IgD-negative memory B cell (primary cell): ENCODE measurements at regions not wholly inside any gene's neighbourhood (a gene's known extent, or its start where the extent isn't known, plus 50 kb on each side); places are given as distances from the start of the nearest gene placed in this dataset.

Source experiments
- H3K27ac Mint-ChIP-seq, 3 donors: one replicate each; pipeline ENCODE4 v1.8.0; 2020 to 2022; ENCODE audit warnings: mild to moderate bottlenecking in 3 of 3, mixed read lengths in 3 of 3, moderate library complexity in 1 of 3
- H3K27me3 Mint-ChIP-seq: one replicate; pipeline ENCODE4 v1.8.0; 2021; ENCODE audit warnings: mixed read lengths
- H3K36me3 Mint-ChIP-seq: one replicate; pipeline ENCODE4 v1.8.0; 2020; ENCODE audit warnings: mild to moderate bottlenecking, mixed read lengths
- H3K4me1 Mint-ChIP-seq, 3 donors: one replicate each; pipeline ENCODE4 v1.8.0; 2020 to 2022; ENCODE audit warnings: mixed read lengths in 3 of 3, mild to moderate bottlenecking in 1 of 3
- H3K4me3 Mint-ChIP-seq, 4 donors: one replicate each; pipeline ENCODE4 v1.8.0; 2020 to 2022; ENCODE audit warnings: mild to moderate bottlenecking in 4 of 4, mixed read lengths in 4 of 4, moderate library complexity in 3 of 4
- H3K9me3 Mint-ChIP-seq, 3 donors: one replicate each; pipeline ENCODE4 v1.8.0; 2020 to 2021; ENCODE audit warnings: mixed read lengths in 3 of 3, mild to moderate bottlenecking in 1 of 3

DNA sequence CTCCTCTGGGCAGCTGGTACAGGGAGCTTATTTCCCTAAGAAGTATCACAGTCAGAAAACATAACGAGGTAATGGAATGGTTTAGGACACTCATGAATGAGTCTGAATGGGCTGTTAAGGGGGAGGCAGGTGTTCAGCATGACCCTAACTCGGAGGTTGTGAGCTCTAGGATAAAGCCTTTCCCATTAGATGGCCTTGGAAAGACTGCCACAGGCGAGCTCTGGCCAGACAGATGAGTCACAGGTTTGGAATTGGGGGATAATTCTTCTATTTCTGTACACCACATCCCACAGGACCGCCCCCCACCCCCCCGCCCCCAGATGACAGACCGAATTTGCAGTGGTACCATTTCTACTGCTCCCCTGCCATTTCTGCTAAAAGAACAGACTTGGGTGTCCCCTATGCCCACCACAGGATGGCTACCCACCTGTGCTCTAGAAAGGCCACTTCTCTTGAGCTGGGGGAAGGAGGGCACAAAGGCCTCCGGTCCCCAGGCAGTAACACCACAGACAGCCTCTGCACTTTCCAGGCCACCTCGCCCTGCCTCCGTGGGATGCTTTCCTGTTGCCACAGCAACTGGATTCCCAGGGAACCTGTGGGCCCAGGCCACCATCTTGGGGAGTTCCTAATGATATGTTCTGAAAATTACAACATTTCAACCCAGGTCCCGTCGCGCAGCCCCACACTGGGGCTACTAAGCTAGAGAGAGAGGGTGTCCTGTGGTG is 76.7 kb downstream of the TRIM29 start:
- no peaks in the 10 kb centered on the region for H3K4me1 Mint-ChIP-seq
- H3K4me3 Mint-ChIP-seq: no peak overlapping the region
- peaks cover 4% of the 10 kb centered on the region for H3K36me3 Mint-ChIP-seq
- peaks cover 5% of the 10 kb centered on the region for H3K27me3 Mint-ChIP-seq
- H3K9me3 Mint-ChIP-seq: peaks cover 0 to 2% (median 0%) of the 10 kb centered on the region in 3 donors
- peak overlapping the region in 1 of 3 donors; percentile 18 for H3K27ac Mint-ChIP-seq

GRCh38 chr11:120060512-120060911 is 77.4 kb downstream of the TRIM29 start:
- peaks cover 0 to 3% (median 0%) of the 10 kb centered on the region in 3 donors for H3K9me3 Mint-ChIP-seq
- peaks cover 5% of the 10 kb centered on the region for H3K27me3 Mint-ChIP-seq
- H3K4me1 Mint-ChIP-seq: peaks cover 0 to under 1% (median 0%) of the 10 kb centered on the region in 3 donors
- no peak overlapping the region for H3K4me3 Mint-ChIP-seq
- no peak overlapping the region for H3K27ac Mint-ChIP-seq
- peaks cover 4% of the 10 kb centered on the region for H3K36me3 Mint-ChIP-seq

DNA sequence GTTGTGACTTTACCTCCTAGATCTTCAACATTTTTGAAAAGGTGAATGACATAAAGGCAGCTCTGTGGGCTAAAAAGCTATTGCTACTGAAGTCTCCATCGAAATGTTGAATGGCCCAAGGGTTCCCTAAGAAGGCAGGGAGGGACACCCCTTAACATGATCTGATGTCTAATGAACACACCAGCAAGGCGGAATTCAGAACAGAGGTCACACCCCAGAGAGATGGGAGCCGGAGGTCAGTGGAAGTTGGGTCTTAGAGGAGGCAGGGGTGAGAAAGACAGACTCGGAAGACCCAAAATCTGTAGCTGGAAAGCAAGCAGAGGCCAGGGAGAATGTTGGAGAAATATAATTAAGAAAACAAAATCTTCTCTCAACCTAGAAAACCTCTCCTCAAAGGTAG is 79.0 kb downstream of the TRIM29 start:
- H3K9me3 Mint-ChIP-seq: peaks cover 0 to 6% (median 0%) of the 10 kb centered on the region in 3 donors
- H3K4me1 Mint-ChIP-seq: peaks cover 0 to 2% (median 0%) of the 10 kb centered on the region in 3 donors
- no peak overlapping the region for H3K27ac Mint-ChIP-seq
- no peak overlapping the region for H3K4me3 Mint-ChIP-seq
- H3K36me3 Mint-ChIP-seq: peaks cover 4% of the 10 kb centered on the region
- H3K27me3 Mint-ChIP-seq: peaks cover 7% of the 10 kb centered on the region

GRCh38 chr11:120057595-120058581 is 80.0 kb downstream of the TRIM29 start:
- Mint-ChIP-seq H3K9me3 (peaks cover 0 to 6% (median 5%) of the 10 kb centered on the region in 3 donors), H3K4me1 (peaks cover 0 to 2% (median 0%) of the 10 kb centered on the region in 3 donors), H3K36me3 (peaks cover 4% of the 10 kb centered on the region), H3K4me3 (no peak overlapping the region), H3K27ac (no peak overlapping the region), H3K27me3 (peaks cover 10% of the 10 kb centered on the region)

DNA sequence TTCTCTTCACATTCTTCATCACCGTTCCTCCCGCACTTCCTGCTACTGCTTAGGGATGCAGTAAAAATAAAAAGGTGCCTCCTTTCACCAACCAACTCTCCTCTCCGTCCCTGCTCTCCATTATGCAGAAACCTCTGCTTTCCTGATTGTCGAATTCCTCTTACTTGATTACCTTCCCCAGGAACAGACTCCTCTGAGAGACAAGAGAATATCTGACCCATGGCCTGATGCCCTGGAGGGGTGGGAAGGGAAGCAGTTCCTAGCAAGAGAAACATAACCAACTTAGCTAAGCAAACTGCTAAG is 80.9 kb downstream of the TRIM29 start:
- no peak overlapping the region for H3K4me3 Mint-ChIP-seq
- H3K36me3 Mint-ChIP-seq: peaks cover 4% of the 10 kb centered on the region
- H3K27me3 Mint-ChIP-seq: peaks cover 10% of the 10 kb centered on the region
- H3K27ac Mint-ChIP-seq: no peak overlapping the region
- H3K9me3 Mint-ChIP-seq: peaks cover 0 to 6% (median 5%) of the 10 kb centered on the region in 3 donors
- peaks cover 0 to 2% (median 0%) of the 10 kb centered on the region in 3 donors for H3K4me1 Mint-ChIP-seq

DNA sequence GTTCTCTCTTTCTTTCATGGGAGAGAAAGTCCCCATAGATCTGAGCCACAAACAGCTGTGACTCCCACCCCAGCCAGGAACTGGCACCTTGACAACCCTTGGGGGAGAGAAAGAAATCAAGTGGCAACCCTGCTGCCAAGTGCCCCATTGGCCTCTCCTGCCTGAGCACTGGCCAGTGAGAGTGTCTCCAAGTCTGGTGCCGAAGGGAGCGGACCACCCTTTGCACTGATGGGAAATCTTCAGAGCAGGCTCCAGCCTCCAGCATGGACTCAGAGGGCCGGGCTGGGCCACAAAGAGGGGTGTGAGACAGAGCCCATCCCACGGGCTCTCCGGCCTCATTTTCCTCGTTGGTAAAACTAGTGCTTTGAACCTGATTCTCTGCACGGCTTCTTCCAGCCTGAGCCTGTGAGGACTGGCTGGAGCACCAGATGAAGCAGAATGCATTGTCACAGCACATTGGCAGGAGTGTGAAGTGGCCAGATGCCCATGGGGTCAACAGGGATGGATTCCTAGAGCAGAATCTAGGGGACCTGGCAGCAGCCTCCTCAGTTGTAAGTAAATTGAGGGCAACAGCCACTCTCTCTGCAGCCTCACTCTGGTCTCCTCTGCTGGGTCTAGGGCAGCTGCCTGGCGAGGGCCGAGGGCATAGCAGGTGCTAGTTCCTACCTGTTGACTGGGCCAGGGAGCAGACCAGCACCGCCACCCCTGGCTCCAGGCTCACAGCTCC is 81.4 kb downstream of the TRIM29 start:
- no peak overlapping the region for H3K27ac Mint-ChIP-seq
- peaks cover 4% of the 10 kb centered on the region for H3K36me3 Mint-ChIP-seq
- peaks cover 0 to 6% (median 5%) of the 10 kb centered on the region in 3 donors for H3K9me3 Mint-ChIP-seq
- peaks cover 9% of the 10 kb centered on the region for H3K27me3 Mint-ChIP-seq
- peaks cover 0 to 2% (median 0%) of the 10 kb centered on the region in 3 donors for H3K4me1 Mint-ChIP-seq
- no peak overlapping the region for H3K4me3 Mint-ChIP-seq

DNA sequence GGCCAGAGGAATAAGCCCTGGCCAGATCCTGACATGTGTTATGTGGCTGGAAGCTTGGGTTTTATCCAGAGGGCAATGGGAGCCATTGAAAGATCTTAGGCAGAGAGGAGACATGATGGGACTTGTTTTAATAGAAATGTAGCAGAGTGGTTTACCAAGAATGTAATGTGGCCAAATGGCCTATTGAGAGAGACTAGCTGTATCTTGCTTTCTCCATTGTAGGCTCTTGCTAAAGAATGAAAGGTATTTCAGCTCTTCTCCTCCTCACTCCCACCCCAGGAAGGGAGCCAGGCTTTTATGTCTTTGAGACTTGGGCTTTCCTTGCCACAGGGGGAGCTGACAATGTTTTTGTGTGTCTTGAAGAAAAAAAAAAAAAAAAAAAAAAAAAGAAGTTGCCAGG is 82.3 kb downstream of the TRIM29 start:
- H3K4me1 Mint-ChIP-seq: peaks cover 0 to 2% (median 0%) of the 10 kb centered on the region in 3 donors
- H3K27ac Mint-ChIP-seq: no peak overlapping the region
- H3K9me3 Mint-ChIP-seq: peaks cover 0 to 6% (median 5%) of the 10 kb centered on the region in 3 donors
- peaks cover 8% of the 10 kb centered on the region for H3K27me3 Mint-ChIP-seq
- peaks cover 1% of the 10 kb centered on the region for H3K36me3 Mint-ChIP-seq
- H3K4me3 Mint-ChIP-seq: no peak overlapping the region

- Mint-ChIP-seq H3K27me3 (peaks cover 5% of the 10 kb centered on the region), H3K36me3 (peaks cover 1% of the 10 kb centered on the region), H3K9me3 (peaks cover 0 to 6% (median 5%) of the 10 kb centered on the region in 3 donors), H3K4me3 (no peak overlapping the region), H3K4me1 (peaks cover 0 to 2% (median 0%) of the 10 kb centered on the region in 3 donors), H3K27ac (no peak overlapping the region)
Observed at GRCh38 chr11:120054753-120055045, 83.2 kb downstream of the TRIM29 start.

- Mint-ChIP-seq H3K4me1 (peaks cover 0 to 2% (median 0%) of the 10 kb centered on the region in 3 donors), H3K9me3 (peaks cover 0 to 6% (median 5%) of the 10 kb centered on the region in 3 donors), H3K36me3 (peaks cover 1% of the 10 kb centered on the region), H3K27ac (no peak overlapping the region), H3K4me3 (no peak overlapping the region), H3K27me3 (peaks cover 5% of the 10 kb centered on the region)
Observed at GRCh38 chr11:120054016-120054752, 83.7 kb downstream of the TRIM29 start.

DNA sequence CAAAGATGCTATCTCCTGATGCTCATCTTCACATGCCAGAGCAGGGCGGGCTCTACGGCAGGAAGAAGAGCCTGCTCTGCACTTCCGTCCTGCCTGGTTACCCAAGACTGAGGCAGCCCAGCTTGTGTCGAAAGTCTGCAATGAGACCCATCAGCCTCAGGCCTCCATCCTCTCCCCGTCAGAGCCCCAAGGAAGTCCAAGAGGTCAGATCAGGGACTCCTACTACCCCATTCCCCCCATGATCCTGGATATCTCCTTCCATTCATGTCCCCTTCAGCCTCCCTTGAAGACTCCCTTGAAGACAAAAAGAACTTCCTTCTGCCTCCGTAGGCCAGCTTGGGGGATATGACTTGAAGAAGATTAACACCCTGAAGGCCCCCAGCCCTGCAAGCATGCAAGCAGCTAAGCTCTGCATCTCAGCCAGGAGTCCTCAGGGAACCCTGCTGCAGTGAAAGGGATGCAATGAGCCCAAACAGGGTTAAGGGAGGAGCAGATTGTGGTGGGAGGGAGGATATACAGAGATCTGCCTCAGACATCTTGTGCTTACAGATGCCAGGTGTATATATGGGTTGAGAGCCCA is 85.6 kb downstream of the TRIM29 start:
- Mint-ChIP-seq H3K4me3 (no peak overlapping the region), H3K27ac (no peak overlapping the region), H3K27me3 (peaks cover 5% of the 10 kb centered on the region), H3K4me1 (peaks cover 0 to 2% (median 0%) of the 10 kb centered on the region in 3 donors), H3K36me3 (peaks cover 3% of the 10 kb centered on the region), H3K9me3 (peaks cover 8 to 9% (median 8%) of the 10 kb centered on the region in 3 donors)

DNA sequence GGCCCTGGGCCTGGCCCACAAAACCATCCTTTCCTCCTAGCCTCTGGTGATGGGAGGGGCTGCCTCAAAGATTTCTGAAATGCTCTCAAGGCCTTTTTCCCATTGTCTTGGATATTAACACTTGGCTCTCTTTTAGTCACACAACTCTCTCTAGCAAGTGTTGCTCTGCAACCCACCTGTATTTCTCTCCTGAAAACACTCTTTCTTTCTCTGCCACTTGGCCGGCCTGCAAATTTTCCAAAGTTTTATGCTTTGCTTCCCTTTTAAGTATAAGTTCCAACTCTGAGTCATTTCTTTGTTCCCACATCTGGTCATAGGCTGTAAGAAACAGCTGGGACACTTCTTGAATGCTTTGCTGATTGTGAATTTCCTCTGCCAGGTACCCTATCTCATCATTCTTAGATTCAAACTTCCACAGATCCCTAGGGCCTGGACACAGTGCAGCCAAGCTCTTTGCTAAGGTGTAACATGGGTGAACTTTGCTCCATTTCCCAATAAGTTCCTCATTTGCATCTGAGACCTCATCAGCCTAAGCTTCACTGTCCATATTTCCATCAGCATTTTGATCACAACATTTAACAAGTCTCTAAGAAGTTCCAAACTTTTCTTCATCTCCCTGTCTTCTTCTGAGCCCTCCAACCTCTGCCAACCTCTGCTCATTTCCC is 93.8 kb downstream of the TRIM29 start:
- Mint-ChIP-seq H3K9me3 (peaks cover 8 to 20% (median 16%) of the 10 kb centered on the region in 3 donors), H3K4me1 (no peaks in the 10 kb centered on the region), H3K36me3 (peaks cover 2% of the 10 kb centered on the region), H3K27ac (no peak overlapping the region), H3K4me3 (no peak overlapping the region), H3K27me3 (peaks cover 6% of the 10 kb centered on the region)

GRCh38 chr11:120043328-120043945 is 94.5 kb downstream of the TRIM29 start:
- H3K27me3 Mint-ChIP-seq: peaks cover 6% of the 10 kb centered on the region
- H3K9me3 Mint-ChIP-seq: peaks cover 8 to 20% (median 16%) of the 10 kb centered on the region in 3 donors
- H3K4me3 Mint-ChIP-seq: no peak overlapping the region
- H3K4me1 Mint-ChIP-seq: no peaks in the 10 kb centered on the region
- H3K36me3 Mint-ChIP-seq: peaks cover 2% of the 10 kb centered on the region
- H3K27ac Mint-ChIP-seq: no peak overlapping the region

DNA sequence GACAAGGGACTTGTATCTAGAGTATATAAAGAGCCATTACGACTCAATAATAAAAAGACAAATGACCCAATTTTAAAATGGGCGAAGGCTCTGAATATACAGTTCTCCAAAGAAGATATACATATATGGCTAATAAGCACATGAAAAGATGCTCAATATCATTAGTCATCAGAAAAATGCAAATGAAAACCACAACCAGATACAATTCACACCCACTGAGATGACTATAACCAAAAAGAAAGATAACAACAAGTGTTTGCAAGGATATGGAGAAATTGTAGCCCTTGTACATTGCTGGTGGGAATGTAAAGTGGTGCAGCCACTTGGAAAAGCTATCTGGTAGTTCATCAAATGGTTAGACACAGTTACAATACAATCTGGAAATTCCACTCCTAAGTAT is 96.3 kb downstream of the TRIM29 start:
- peaks cover 5% of the 10 kb centered on the region for H3K27me3 Mint-ChIP-seq
- no peaks in the 10 kb centered on the region for H3K4me1 Mint-ChIP-seq
- H3K27ac Mint-ChIP-seq: no peak overlapping the region
- no peaks in the 10 kb centered on the region for H3K36me3 Mint-ChIP-seq
- no peak overlapping the region for H3K4me3 Mint-ChIP-seq
- H3K9me3 Mint-ChIP-seq: peaks cover 2 to 18% (median 13%) of the 10 kb centered on the region in 3 donors
